Endothelial cell of umbilical vein (primary cell): ENCODE measurements at regions not wholly inside any gene's neighbourhood (a gene's known extent, or its start where the extent isn't known, plus 50 kb on each side); places are given as distances from the start of the nearest gene placed in this dataset.

Experiments
- BruUV-seq: library from RNA; stranded (reverse); fragments of 400-500 nt; replicated peaks from 2 replicates; lab custom pipeline; 2021; lab: Mats Ljungman, UMichigan
- CTCF ChIA-PET: fragments of 300-600, 350-600 bp; sonication (Branson Sonifier 250); formaldehyde crosslinking; loops from one replicate; lab custom pipeline; 2021; ENCODE audit warnings: antibody characterized with exemption, inconsistent platforms; lab: Charles Lee
- POLR2A ChIA-PET: fragments of 300-600, 350-600 bp; sonication (Branson Sonifier 250); formaldehyde crosslinking; loops from one replicate; lab custom pipeline; 2021; ENCODE audit warnings: antibody characterized with exemption, inconsistent platforms; lab: Charles Lee
- DNase-seq: peaks from one replicate; pipeline ENCODE4 v3.0.0-alpha.2; 2011; ENCODE audit warnings: low read depth, low spot score
- FAIRE-seq: peaks from 2 replicates; lab custom pipeline; 2011; peaks lifted over from hg19 to GRCh38; lab: Jason Lieb, UNC
- H2AFZ ChIP-seq: 2 replicates; pipeline ENCODE4 v1.6.0; 2012; ENCODE audit warnings: low read depth, low read length, control low read depth, inconsistent platforms
- H3K27ac ChIP-seq: 2 replicates; pipeline ENCODE4 v1.5.1; 2011; ENCODE audit warnings: low read depth, mild to moderate bottlenecking, control low read depth, low read length, moderate library complexity; ENCODE audit not compliant: insufficient read depth
- H3K27me3 ChIP-seq, 2 experiments: 2 replicates each; pipeline versions ENCODE4 v1.6.0 to v1.6.1; 2011; ENCODE audit warnings: low read length in 2 of 2, mixed read lengths in 1 of 2; ENCODE audit not compliant: control insufficient read depth in 2 of 2, insufficient read depth in 2 of 2
- H3K36me3 ChIP-seq, 2 experiments: 2 replicates in 1 of 2; 3 replicates in 1 of 2; pipeline ENCODE4 v1.5.1; 2011; ENCODE audit warnings: low read length in 2 of 2, mild to moderate bottlenecking in 1 of 2, moderate library complexity in 1 of 2; ENCODE audit not compliant: control insufficient read depth in 2 of 2, insufficient read depth in 2 of 2; ENCODE audit errors: extremely low read depth in 1 of 2
- H3K4me1 ChIP-seq: 3 replicates; pipeline ENCODE4 v1.5.1; 2011; ENCODE audit warnings: mild to moderate bottlenecking, low read length; ENCODE audit not compliant: control insufficient read depth, insufficient read depth; ENCODE audit errors: extremely low read depth
- H3K4me2 ChIP-seq: 2 replicates; pipeline ENCODE4 v1.6.1; 2011; ENCODE audit warnings: low read length, control low read depth, mixed read lengths; ENCODE audit not compliant: insufficient read depth
- H3K4me3 ChIP-seq, 3 experiments: fragments of 200-600 bp in 1 of 3; sonication (generic), shearing (Covaris generic) in 1 of 3; replicated peaks in 1 of 3; 2 replicates each; pipeline ENCODE4 v1.5.1; 2011 to 2016; ENCODE audit warnings: control low read depth in 3 of 3, low read length in 3 of 3, mild to moderate bottlenecking in 2 of 3, inconsistent platforms in 1 of 3, low read depth in 1 of 3, moderate library complexity in 1 of 3; ENCODE audit not compliant: insufficient read depth in 1 of 3
- H3K79me2 ChIP-seq: 2 replicates; pipeline ENCODE4 v1.6.0; 2012; ENCODE audit warnings: low read length, inconsistent platforms; ENCODE audit not compliant: control insufficient read depth, insufficient read depth
- H3K9ac ChIP-seq: replicated peaks from 2 replicates; pipeline ENCODE3; 2011; ENCODE audit warnings: low read length, control low read depth; ENCODE audit not compliant: insufficient read depth; ENCODE audit errors: extremely low read depth
- H3K9me1 ChIP-seq: replicated peaks from 3 replicates; pipeline ENCODE4 v1.6.0; 2011; ENCODE audit warnings: mild to moderate bottlenecking, low read length; ENCODE audit not compliant: control insufficient read depth, insufficient read depth; ENCODE audit errors: extremely low read depth
- H3K9me3 ChIP-seq: replicated peaks from 2 replicates; pipeline ENCODE4 v1.5.1; 2012; ENCODE audit warnings: low read length, inconsistent platforms; ENCODE audit not compliant: control insufficient read depth, insufficient read depth
- H4K20me1 ChIP-seq: replicated peaks from 2 replicates; pipeline ENCODE3; 2011; ENCODE audit warnings: mild to moderate bottlenecking, low read length; ENCODE audit not compliant: control insufficient read depth, insufficient read depth; ENCODE audit errors: extremely low read depth
- CTCF ChIP-seq, 2 donors: IDR thresholded peaks; 1 replicate in 1 of 2; 2 replicates in 1 of 2; pipeline ENCODE4 v1.5.1; 2011; ENCODE audit warnings: low read length in 2 of 2, mild to moderate bottlenecking in 2 of 2, moderate library complexity in 2 of 2, control low read depth in 1 of 2, inconsistent platforms in 1 of 2, low read depth in 1 of 2; ENCODE audit not compliant: insufficient read depth in 1 of 2; ENCODE audit errors: extremely low read depth in 1 of 2
- EZH2 ChIP-seq: IDR thresholded peaks from 2 replicates; pipeline ENCODE4 v1.6.1; 2012; ENCODE audit warnings: borderline replicate concordance, low read depth, mild to moderate bottlenecking, moderate library complexity, low read length, inconsistent platforms; ENCODE audit not compliant: severe bottlenecking
- FOS ChIP-seq: IDR thresholded peaks from 2 replicates; pipeline ENCODE4 v1.6.1; 2011; ENCODE audit warnings: mild to moderate bottlenecking, low read length, moderate library complexity, borderline replicate concordance; ENCODE audit not compliant: insufficient read depth
- GATA2 ChIP-seq: IDR thresholded peaks from 2 replicates; pipeline ENCODE4 v1.7.0; 2011; ENCODE audit warnings: low read depth, mild to moderate bottlenecking, moderate library complexity, mixed read lengths, low read length; ENCODE audit not compliant: insufficient read length, insufficient read depth
- JUN ChIP-seq: IDR thresholded peaks from 2 replicates; pipeline ENCODE4 v1.6.1; 2011; ENCODE audit warnings: borderline replicate concordance, low read depth; ENCODE audit not compliant: insufficient read length, insufficient read depth
- MAX ChIP-seq: IDR thresholded peaks from 2 replicates; pipeline ENCODE4 v1.6.1; 2011; ENCODE audit not compliant: insufficient read depth, insufficient read length
- MYC ChIP-seq: IDR thresholded peaks from one replicate; pipeline ENCODE4 v1.6.1; 2011; ENCODE audit warnings: mild to moderate bottlenecking, low read depth, low read length
- POLR2A ChIP-seq: IDR thresholded peaks from 2 replicates; pipeline ENCODE4 v1.6.1; 2012; ENCODE audit warnings: low read depth, mild to moderate bottlenecking, control low read depth, low read length
- POLR2AphosphoS5 ChIP-seq: IDR thresholded peaks from 2 replicates; pipeline ENCODE4 v1.6.1; 2012; ENCODE audit warnings: low read depth, mild to moderate bottlenecking, control low read depth, low read length, moderate library complexity; ENCODE audit not compliant: insufficient read depth
- dilution Hi-C: fragments of 300-500 bp; cut with MboI; formaldehyde crosslinking; loops from one replicate; pipeline ENCODE4 v1.15.0; 2019; ENCODE audit warnings: low sequenced_read_pairs; ENCODE audit not compliant: extremely low pct_ligation_motif_present
- intact Hi-C: fragments of 100-400 bp; cut with micrococcal nuclease; formaldehyde crosslinking; loops from one replicate; pipeline ENCODE4 v1.10.0; 2022

- Histone ChIP-seq H3K4me3 (no peak overlapping the region), H4K20me1 (no peaks in the 10 kb centered on the region), H3K9ac (no peak overlapping the region), H3K4me1 (no peaks in the 10 kb centered on the region), H3K9me1 (no peaks in the 10 kb centered on the region), H3K9me3 (peaks cover 5% of the 10 kb centered on the region), H3K79me2 (no peaks in the 10 kb centered on the region), H3K27me3 (no peaks in the 10 kb centered on the region), H3K4me2 (no peak overlapping the region), H2AFZ (no peak overlapping the region), H3K36me3 (no peaks in the 10 kb centered on the region), H3K27ac (no peak overlapping the region)
- ChIA-PET POLR2A (no interaction called here), CTCF (no interaction called here)
- DNase-seq (no peak), FAIRE-seq (no peak)
- no peak for TF ChIP-seq GATA2
- no peak for TF ChIP-seq JUN
- no peak for TF ChIP-seq CTCF (IDR thresholded peaks at IDR 0.05; ENCODE audit: extremely low read depth in 1 of 2, insufficient read depth in 1 of 2, low read depth in 1 of 2, low read length in 2 of 2)
- no peak for TF ChIP-seq MAX
- no TSS peak for BruUV-seq
- intact Hi-C loops (no loop called here), dilution Hi-C loops (no loop called here)
Measured at GRCh38 chr18:4844320-4844719, 352.7 kb downstream of the AKAIN1 start.

GRCh38 chr18:4843771-4844170, 353.3 kb downstream of the AKAIN1 start:
- no peaks in the 10 kb centered on the region for H4K20me1 ChIP-seq
- no peaks in the 10 kb centered on the region for H3K4me1 ChIP-seq
- TF ChIP-seq JUN (no peak), FOS (no peak), MAX (no peak), CTCF (IDR thresholded peaks at IDR 0.05; ENCODE audit: extremely low read depth in 1 of 2, insufficient read depth in 1 of 2, low read depth in 1 of 2, low read length in 2 of 2) (no peak), EZH2 (no peak), GATA2 (no peak), MYC (no peak), POLR2AphosphoS5 (no peak), POLR2A (no peak)
- intact Hi-C loops (no loop called here), dilution Hi-C loops (no loop called here)
- BruUV-seq = no TSS peak
- ChIA-PET POLR2A (no interaction called here), CTCF (no interaction called here)
- H3K9ac ChIP-seq = no peak overlapping the region
- H3K27ac ChIP-seq = no peak overlapping the region
- no peaks in the 10 kb centered on the region for H3K79me2 ChIP-seq
- no peak for DNase-seq
- H3K27me3 ChIP-seq = no peaks in the 10 kb centered on the region
- no peaks in the 10 kb centered on the region for H3K9me1 ChIP-seq
- H3K4me2 ChIP-seq = no peak overlapping the region
- H3K9me3 ChIP-seq = peaks cover 5% of the 10 kb centered on the region
- FAIRE-seq = no peak
- H2AFZ ChIP-seq = no peak overlapping the region
- no peaks in the 10 kb centered on the region for H3K36me3 ChIP-seq
- H3K4me3 ChIP-seq = no peak overlapping the region
